Stimulated activated CD4-positive, alpha-beta T cell treated with anti-CD3 and anti-CD28 coated beads, TNF-alpha, amount 100 ng/mL, for 48 hours (primary cell): ENCODE measurements at regions not wholly inside any gene's neighbourhood (a gene's known extent, or its start where the extent isn't known, plus 50 kb on each side); places are given as distances from the start of the nearest gene placed in this dataset.
A peak's percentile ranks its signal among the peaks of the same experiment; 100 is the strongest.
"Not testable (repeated sequence)": the region's sequence is repeated elsewhere in the genome, so short reads cannot be mapped to it uniquely, and the experiment has no call there.

Experiments used
- DNase-seq, 3 donors: peaks; one replicate each; pipeline ENCODE4 v3.0.0-alpha.2; 2020; ENCODE audit warnings: low read depth in 3 of 3

DNA sequence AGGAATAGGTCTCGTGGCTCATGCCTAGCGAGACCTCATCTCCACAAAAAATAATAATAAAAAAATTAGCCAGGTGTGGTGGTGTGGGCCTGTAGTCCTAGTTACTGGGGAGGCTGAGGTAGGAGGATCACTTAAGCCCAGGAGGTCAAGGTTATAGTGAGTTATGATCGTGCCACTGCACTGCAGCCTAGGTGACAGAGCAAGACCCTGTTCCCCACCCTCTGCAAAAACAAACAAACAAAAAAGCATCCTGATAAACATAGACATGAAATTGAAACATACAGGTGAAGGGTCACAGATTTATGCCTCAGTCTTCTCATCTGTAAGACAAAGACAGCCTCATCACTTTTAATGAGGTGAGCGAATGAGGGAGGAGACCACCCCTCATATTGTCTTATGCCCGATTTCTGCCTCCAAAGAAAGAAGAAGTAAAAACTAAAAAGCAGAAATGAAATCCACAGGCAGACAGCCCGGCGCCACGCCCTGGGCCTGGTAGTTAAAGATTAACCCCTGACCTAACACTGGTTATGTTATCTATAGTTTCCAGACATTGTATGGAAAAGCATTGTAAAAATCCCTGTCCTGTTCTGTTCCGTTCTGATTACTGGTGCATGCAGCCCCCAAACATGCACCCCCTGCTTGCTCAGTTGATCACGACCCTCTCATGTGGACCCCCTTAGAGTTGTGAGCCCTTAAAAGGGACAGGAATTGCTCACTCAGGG lies 138.5 kb downstream of the OR2B2 start:
- not testable (repeated sequence) for DNase-seq

GRCh38 chr6:27772261-27773001 lies 139.8 kb downstream of the OR2B2 start:
- DNase-seq = peak; percentile 70 to 82 (median 78)

GRCh38 chr6:27771235-27771634 lies 141.0 kb downstream of the OR2B2 start:
- no peak for DNase-seq

GRCh38 chr6:27770724-27771123 lies 141.5 kb downstream of the OR2B2 start:
- no peak for DNase-seq

- no peak for DNase-seq
These were observed 143.6 kb downstream of the OR2B2 start for GRCh38 chr6:27768556-27768955.

DNA sequence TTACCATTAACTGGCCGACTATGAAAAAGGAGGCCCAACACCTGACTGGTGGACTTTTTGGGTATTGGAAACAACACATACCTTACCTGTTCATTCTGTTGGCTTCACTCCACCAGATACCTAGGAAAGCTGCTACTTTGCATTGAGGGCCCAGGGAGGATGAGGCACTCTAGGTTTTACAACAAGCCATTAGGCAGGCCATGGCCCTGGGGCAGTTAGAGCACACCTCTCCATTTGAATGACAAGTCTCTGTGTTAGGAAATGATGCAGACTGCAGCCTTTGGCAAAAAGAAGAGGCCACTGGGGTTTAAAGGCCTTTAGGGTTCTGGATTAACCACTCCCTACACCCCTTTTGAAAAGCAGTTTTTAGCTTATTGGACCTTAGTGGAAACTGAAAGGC lies 144.3 kb downstream of the OR2B2 start:
- DNase-seq = no peak

DNA sequence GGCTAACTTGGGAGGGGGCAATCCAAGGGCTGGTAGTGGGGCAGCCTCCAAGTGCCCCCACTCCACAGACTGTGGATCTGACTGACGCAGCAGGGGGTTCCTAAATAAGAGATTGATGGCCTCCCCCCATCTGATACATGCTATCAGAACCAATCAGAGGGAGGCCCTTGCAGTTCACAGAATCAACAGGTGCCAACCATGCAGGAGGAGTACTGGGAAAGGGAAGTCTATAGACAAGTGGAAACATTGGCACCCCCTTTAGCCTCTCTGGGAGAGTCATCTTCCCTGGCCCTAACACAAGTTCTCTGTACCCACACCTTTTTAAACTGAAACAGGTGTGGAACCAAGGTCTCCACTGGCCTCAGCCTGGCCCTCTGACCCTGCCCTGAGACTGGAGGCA lies 145.8 kb downstream of the OR2B2 start:
- no peak for DNase-seq

DNA sequence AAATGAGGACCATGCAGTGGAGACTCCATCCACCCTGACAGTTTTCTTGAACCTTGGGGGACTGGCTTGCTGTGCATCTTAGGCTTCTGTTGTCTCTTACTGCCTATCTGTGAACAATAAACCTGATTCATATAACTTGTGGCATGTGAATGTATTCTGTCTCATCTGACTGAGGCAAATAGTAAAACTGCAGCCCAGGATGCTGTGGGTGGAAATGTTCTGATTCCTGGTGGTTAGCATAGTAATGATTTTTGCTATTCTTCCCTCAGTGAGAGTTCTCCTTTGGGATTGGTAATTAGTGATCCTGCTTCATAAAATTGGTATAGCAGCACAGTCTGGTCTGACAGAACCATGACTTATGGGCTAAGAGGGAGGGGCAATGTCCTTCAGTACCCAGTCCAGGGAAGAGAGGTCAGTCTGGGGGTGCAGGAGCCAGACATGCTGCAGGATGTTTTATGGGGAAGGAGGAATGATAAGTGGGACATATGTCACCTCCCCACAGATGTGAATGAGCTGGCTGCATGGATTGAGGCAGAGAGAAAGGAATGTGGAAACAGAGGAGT lies 147.1 kb downstream of the OR2B2 start:
- DNase-seq = no peak

DNA sequence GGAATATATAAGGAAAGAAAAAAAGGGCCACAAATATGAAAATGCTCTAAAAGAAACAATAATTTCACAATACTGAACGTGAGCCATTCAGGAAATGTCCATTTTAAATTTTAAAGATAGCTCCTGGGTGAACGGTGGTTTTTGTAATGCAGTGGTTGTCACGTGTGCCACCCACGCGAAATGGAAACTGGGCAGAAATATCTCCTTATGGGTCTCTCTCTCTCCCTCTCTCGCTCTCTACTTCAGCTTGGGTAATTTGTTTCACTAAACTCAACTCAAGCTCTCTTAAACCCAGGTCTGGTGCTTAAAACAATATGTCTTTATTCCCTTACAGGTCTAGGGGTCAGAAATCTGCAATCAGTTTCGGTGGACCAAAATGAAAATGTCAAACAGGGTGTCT lies 150.8 kb downstream of the OR2B2 start:
- DNase-seq = peak in 1 of 3 donors; percentile 17

- DNase-seq = no peak
These were observed 151.7 kb downstream of the OR2B2 start for GRCh38 chr6:27760464-27760863.

GRCh38 chr6:27759930-27760329 lies 152.3 kb downstream of the OR2B2 start:
- DNase-seq = no peak

GRCh38 chr6:27758491-27758890 lies 153.7 kb downstream of the OR2B2 start:
- DNase-seq = no peak

DNA sequence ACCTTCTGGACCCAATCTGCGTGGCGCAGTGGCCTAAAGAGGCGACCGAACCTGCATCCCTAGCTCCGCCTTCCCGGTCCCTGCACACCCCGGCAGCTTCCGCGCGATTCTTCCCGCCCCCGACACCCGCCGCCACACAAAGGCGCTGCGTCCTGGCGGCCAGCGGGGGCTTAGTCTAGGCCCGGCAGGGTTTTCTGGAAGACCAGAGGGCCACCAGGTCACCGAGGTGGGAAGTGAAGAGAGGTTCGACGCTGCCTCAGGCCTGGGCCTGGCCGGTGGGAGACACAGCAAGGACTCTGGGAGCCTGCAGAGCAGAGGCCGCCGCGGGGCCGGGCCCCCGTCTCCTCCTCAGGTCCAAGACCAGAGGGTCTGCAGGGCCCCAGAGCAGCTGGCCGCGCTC lies 154.9 kb downstream of the OR2B2 start:
- DNase-seq = peak in 2 of 3 donors; percentile 38 to 39

GRCh38 chr6:27755768-27756167 lies 156.4 kb downstream of the OR2B2 start:
- no peak for DNase-seq

- no peak for DNase-seq
These were observed 157.8 kb downstream of the OR2B2 start for GRCh38 chr6:27754408-27754782.

- peak; percentile 61 to 77 (median 73) for DNase-seq
These were observed 158.4 kb downstream of the OR2B2 start for GRCh38 chr6:27753668-27754407.

DNA sequence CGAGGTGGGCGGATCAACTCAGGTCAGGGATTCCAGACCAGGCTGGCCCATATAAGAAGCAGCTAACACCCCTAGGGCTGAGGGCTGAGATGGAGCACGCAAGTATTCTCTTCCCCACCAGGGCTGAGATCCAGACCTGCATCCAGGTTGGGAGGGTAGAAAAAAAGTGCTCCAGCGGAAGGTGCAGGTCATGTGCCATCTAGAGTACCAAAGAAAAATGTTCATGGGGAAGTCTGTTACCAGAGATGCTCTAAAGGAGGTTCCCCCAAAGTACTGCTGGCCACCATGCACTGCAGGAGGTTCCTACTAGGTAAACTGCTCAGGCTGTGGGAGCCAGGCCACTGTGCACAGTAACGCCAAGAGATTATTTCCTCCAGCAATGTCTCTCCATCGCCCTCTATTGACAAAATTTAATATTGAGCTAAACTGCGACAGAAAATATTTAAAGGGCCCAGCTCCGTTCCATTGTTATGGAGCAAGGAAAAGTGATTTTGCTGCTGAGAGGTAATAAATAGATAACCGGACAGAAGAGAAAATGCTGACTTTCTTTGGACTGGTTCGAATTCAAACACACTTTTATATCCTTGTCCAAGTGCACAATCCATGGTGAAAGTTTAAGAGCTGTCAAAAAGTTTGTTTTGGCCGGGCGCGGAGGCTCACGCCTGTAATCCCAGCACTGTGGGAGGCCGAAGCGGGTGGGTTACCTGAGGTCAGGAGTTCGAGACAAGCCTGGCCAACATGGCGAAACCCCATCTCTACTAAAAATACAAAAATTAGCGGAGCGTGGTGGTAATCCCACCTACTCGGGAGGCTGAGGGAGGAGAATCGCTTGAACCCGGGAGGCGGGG lies 159.9 kb downstream of the OR2B2 start:
- DNase-seq = peak in 2 of 3 donors; percentile 9 to 23

- DNase-seq = no peak
These were observed 163.5 kb downstream of the OR2B2 start for GRCh38 chr6:27748661-27749060.

DNA sequence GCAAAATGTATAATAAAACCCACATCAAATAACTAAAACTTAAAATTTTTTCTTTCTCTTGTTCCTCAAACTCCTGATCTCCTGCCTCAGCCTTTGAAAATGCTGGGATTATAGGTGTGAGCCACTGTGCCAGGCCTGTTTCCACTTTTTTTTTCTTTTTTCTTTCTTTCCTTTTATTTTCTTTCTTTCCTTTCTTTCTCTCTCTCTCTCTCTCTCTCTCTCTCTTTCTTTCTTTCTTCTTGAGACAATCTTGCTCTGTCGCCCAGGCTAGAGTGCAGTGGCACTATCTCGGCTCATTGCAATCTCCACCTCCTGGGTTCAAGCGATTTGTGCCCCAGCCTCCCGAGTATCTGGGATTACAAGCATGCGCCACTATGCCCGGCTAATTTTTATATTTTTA lies 164.6 kb downstream of the OR2B2 start:
- DNase-seq = no peak

DNA sequence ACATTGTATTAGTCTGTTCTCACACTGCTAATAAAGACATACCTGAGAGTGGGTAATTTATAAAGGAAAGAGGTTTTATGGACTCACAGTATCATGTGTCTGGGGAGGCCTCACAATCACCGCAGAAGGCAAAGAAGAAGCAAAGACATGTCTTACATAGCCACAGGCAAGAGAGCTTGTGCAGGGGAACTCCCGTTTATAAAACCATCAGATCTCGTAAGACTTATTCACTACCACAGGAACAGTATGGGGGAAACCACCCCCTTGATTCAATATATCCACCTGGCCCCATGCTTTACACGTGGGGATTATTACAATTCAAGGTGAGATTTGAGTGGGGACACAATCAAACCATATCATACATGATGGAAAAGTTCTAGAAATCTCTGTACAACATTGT lies 165.3 kb downstream of the OR2B2 start:
- not testable (repeated sequence) for DNase-seq

DNA sequence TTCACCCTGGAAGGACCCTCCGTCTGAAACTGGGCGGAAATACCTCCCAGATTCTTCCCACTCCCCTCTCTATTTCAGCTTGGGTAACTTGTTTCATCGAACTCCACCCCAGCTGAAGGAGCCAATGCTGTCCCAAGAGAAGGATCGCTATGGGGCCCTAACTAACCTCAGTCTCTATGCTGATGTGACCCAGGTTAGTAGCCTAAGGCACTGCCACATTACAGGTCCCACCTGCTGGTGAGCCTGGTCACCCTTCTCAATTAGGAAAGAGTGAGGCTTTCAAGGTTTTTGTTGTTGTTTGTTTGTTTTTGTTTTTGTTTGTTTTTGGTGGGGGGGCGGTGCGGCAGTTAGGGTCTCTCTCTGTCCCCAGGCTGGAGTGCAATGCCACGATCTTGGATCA lies 168.4 kb downstream of the OR2B2 start:
- DNase-seq = no peak
